NCI-H146 treated with DMSO at 0.1 percent for 48 hours (cell line): ENCODE measurements at regions not wholly inside any gene's neighbourhood (a gene's known extent, or its start where the extent isn't known, plus 50 kb on each side); places are given as distances from the start of the nearest gene placed in this dataset.
"Not testable (repeated sequence)": the region's sequence is repeated elsewhere in the genome, so short reads cannot be mapped to it uniquely, and the experiment has no call there.

Experiments used
- DNase-seq: peaks from one replicate; lab custom pipeline; 2025; ENCODE audit not compliant: unreplicated experiment; lab: John Stamatoyannopoulos, UW

GRCh38 chr3:8298021-8298954, 203.3 kb upstream of the LMCD1 start:
- DNase-seq: peak; percentile 0

- peak; percentile 0 for DNase-seq
Observed at GRCh38 chr3:8301977-8302735, 199.5 kb upstream of the LMCD1 start.

- DNase-seq: no peak
Observed at GRCh38 chr3:8303466-8303865, 198.2 kb upstream of the LMCD1 start.

DNA sequence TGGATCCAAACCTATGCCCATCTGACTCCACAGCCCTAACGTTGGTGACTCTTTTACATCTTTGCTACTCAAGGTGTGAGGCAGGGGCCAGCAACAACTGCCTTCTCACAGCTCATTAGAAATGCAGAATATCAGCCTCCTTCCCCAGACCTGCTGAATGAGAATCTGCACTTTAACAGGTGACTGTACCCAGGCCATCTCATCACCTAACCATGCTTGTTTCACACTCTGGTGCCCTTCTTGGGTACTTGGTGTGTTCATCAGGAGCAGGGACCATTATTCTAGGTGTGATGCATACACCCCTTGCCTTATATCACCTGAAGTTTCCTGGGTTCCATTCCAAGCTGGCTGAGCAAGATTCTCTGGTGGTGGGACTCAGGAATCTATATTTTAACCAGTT, 196.3 kb upstream of the LMCD1 start:
- no peak for DNase-seq

- DNase-seq: no peak
Observed at GRCh38 chr3:8307545-8308110, 194.0 kb upstream of the LMCD1 start.

DNA sequence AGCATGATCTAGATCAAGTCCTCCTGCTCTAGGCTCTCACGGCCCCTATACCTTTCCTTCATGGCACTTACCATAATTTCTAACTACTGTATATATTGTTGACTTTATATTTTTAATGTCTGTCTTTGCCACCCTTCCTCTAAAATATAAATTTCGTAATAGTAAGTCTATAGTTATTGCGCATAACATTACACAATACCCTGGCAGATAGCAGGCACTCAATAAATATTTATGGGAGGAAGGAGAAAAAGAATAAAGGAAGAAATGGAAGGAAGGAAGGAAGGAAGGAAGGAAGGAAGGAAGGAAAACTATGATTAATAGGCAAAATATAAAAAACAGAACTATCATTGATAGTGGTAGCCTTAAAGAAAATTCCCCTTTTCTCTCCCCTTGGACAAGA, 190.3 kb upstream of the LMCD1 start:
- DNase-seq: no peak

- no peak for DNase-seq
Observed at GRCh38 chr3:8312685-8313084, 188.9 kb upstream of the LMCD1 start.

DNA sequence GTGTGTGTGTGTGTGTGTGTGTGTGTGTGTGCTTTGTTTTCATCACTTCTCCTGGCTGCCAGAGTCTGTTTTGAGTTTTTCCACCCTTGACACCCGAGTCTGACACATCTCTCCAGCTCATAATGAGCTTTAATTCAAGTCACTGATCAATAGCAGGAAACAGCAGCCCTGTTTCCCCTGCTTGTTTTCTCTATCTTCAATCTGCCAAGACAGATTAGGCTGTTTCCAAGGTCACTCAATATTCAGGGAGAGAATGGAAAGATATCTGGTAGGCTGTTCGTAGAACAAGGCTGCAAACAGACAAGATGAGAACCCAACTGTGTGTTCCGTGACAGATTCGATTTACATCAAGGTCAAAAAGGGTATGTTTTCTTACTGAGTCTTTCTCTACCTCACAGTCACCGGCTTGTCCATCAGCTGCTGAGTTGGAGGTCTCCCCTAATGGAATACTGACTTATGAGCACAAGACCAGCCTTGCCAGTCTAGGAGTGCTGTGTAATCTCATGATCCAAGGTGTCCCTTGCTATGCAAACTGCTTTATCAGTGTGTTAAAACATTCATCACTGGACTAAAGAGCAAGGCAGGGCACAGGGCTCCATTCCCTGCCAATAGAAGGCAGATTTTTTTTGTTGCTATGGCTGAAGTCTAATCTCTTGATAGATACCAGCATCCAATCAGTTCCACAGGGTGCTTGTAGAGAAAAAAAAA, 187.9 kb upstream of the LMCD1 start:
- no peak for DNase-seq

- not testable (repeated sequence) for DNase-seq
Observed at GRCh38 chr3:8315526-8315925, 186.1 kb upstream of the LMCD1 start.

GRCh38 chr3:8317661-8318649, 183.7 kb upstream of the LMCD1 start:
- no peak for DNase-seq

- no peak for DNase-seq
Observed at GRCh38 chr3:8319935-8320634, 181.5 kb upstream of the LMCD1 start.

DNA sequence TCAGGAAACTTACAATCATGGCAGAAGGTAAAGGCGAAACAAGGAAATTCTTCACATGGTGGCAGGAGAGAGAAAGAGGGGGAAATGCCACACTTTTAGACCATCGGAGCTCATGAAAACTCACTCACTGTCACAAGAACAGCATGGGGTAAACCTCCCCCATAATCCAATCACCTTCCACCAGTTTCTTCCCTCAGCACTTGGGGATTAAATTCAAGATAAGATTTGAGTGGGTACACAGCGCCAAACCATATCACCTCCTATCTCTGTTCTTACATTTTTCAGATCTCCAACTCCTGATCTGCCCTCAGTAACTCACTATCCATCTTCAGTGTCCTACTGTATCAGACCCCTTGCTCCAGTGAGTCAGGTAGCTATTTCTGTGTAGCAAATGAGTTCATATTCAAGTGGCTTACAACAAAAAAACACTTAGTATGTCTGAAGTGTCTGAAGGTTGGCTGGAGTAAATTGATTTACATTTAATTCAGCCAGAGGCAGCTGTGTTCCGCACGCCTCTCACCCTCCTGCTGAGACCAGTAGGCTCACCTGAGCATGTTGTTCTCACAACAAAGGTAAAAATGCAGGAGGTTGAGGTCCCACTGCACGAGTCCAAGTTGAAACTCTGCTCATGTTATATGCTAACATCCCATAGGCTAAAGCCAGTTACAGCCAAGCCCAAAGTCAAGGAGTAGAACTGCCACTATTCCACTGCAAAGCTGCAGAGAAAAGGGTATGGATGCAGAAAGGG, 180.7 kb upstream of the LMCD1 start:
- DNase-seq: no peak

DNA sequence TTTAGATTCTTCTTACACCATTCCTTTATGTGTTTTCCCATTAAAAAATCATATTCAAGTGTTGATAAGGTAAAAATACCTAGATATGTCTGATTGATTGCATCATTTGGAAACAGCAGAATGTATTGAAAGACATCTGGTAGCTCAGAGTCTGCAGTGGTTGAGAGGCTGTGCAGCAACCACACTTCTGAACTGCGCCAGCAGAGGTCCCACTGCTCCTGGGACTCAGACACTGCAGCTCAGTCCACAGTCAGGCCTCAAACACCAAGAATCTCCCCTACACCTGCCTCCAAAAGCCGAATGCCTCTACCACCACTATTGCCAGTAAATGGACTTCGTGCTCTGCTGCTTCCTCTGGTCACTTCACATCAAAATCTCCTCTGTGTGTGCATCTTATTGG, 176.9 kb upstream of the LMCD1 start:
- no peak for DNase-seq

- DNase-seq: no peak
Observed at GRCh38 chr3:8325306-8325705, 176.3 kb upstream of the LMCD1 start.

DNA sequence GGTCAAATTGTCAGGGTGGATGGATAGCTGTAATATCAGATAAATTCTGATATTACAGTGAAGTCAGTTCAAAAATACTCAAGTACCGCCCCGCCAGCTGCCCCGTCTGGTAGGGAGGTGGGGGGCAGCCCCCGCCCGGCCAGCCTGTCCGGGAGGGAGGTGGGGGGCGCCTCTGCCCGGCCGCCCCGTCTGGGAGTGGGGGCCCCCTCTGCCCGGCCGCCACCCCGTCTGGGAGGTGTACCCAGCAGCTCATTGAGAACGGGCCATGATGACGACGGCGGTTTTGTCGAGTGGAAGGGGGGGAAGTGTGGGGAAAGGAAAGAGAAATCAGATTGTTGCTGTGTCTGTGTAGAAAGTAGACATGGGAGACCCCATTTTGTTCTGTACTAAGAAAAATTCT, 175.8 kb upstream of the LMCD1 start:
- DNase-seq: not testable (repeated sequence)

GRCh38 chr3:8327739-8328138, 173.9 kb upstream of the LMCD1 start:
- no peak for DNase-seq

DNA sequence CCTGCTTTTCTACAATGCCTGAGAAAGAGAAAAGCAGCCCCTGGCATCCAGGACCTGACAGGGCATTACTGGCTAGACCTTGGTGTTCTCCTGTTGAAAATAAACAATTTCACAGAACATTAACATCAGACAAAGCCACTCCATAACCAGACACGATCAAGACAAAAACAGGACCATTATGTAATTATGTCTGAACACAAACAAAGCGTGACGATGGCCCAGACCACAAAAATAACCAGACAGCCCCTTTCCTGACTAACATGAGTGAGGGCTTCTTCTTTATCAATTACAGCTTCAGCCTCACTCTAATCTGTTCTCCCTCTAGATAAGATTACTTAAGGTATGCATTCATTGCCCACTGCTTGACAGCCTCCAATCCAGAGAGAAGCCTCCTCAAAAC, 172.7 kb upstream of the LMCD1 start:
- DNase-seq: no peak

GRCh38 chr3:8329598-8329997, 172.0 kb upstream of the LMCD1 start:
- DNase-seq: no peak

- no peak for DNase-seq
Observed at GRCh38 chr3:8336456-8336855, 165.2 kb upstream of the LMCD1 start.
